KMS-11 (cell line): ENCODE measurements at regions not wholly inside any gene's neighbourhood (a gene's known extent, or its start where the extent isn't known, plus 50 kb on each side); places are given as distances from the start of the nearest gene placed in this dataset.
A peak's percentile ranks its signal among the peaks of the same experiment; 100 is the strongest.

Experiments
- H2AFZ ChIP-seq: fragments of 200-600 bp; sonication (generic); 2 replicates; pipeline ENCODE4 v1.6.1; 2016; ENCODE audit warnings: antibody characterized with exemption, mixed run types, low read depth
- H3K27ac ChIP-seq: fragments of 200-600 bp; sonication (generic); 2 replicates; pipeline ENCODE4 v1.6.1; 2016; ENCODE audit warnings: mild to moderate bottlenecking, mixed run types
- H3K27me3 ChIP-seq: fragments of 200-600 bp; sonication (generic); 2 replicates; pipeline ENCODE4 v1.6.1; 2017; ENCODE audit warnings: mild to moderate bottlenecking, low read depth, mixed run types, moderate library complexity; ENCODE audit not compliant: insufficient read depth
- H3K36me3 ChIP-seq: fragments of 200-600 bp; sonication (generic); 2 replicates; pipeline ENCODE4 v1.6.1; 2017; ENCODE audit warnings: mild to moderate bottlenecking, mixed run types; ENCODE audit not compliant: insufficient read depth
- H3K4me1 ChIP-seq: fragments of 200-600 bp; sonication (generic); 2 replicates; pipeline ENCODE4 v1.6.1; 2016; ENCODE audit warnings: mild to moderate bottlenecking, low read depth, mixed run types; ENCODE audit not compliant: poor library complexity, severe bottlenecking
- H3K4me2 ChIP-seq: fragments of 200-600 bp; sonication (generic); 2 replicates; pipeline ENCODE4 v1.7.0; 2016; ENCODE audit warnings: mild to moderate bottlenecking, mixed run types
- H3K4me3 ChIP-seq: fragments of 200-600 bp; sonication (generic); IDR thresholded peaks from 2 replicates; pipeline ENCODE4 v1.6.1; 2017; ENCODE audit warnings: low read depth, low read length, mixed read lengths; ENCODE audit not compliant: insufficient read depth
- H3K79me2 ChIP-seq: fragments of 200-600 bp; sonication (generic); 2 replicates; pipeline ENCODE4 v1.6.1; 2016; ENCODE audit warnings: low read depth, mixed run types; ENCODE audit not compliant: insufficient read depth
- H3K9ac ChIP-seq: fragments of 200-600 bp; sonication (generic); 2 replicates; pipeline ENCODE4 v1.6.1; 2016; ENCODE audit warnings: mild to moderate bottlenecking, mixed run types
- H4K20me1 ChIP-seq: fragments of 200-600 bp; sonication (generic); 2 replicates; pipeline ENCODE4 v1.6.1; 2016; ENCODE audit warnings: mild to moderate bottlenecking, mixed run types; ENCODE audit not compliant: insufficient read depth
- CTCF ChIP-seq: fragments of 200-600 bp; sonication (generic); conservative IDR thresholded peaks from 2 replicates; pipeline ENCODE4 v1.6.1; 2017; ENCODE audit warnings: low read depth, mild to moderate bottlenecking, antibody characterized with exemption, low read length, moderate library complexity, mixed read lengths

- Histone ChIP-seq H3K27me3 (no peaks in the 10 kb centered on the region), H3K4me1 (no peaks in the 10 kb centered on the region), H3K79me2 (no peaks in the 10 kb centered on the region), H3K36me3 (no peaks in the 10 kb centered on the region), H3K4me3 (no peak overlapping the region), H3K4me2 (no peak overlapping the region), H4K20me1 (no peaks in the 10 kb centered on the region), H3K9ac (no peak overlapping the region), H3K27ac (no peak overlapping the region), H2AFZ (no peak overlapping the region)
- TF ChIP-seq CTCF: no peak
Measured at GRCh38 chr20:40268321-40269075, 420.5 kb downstream of the MAFB start.

- Histone ChIP-seq H3K4me2 (no peak overlapping the region), H3K27ac (no peak overlapping the region), H3K4me3 (no peak overlapping the region), H2AFZ (no peak overlapping the region), H3K4me1 (no peaks in the 10 kb centered on the region), H3K9ac (no peak overlapping the region), H3K79me2 (no peaks in the 10 kb centered on the region), H4K20me1 (no peaks in the 10 kb centered on the region), H3K36me3 (no peaks in the 10 kb centered on the region), H3K27me3 (no peaks in the 10 kb centered on the region)
- TF ChIP-seq CTCF: peak; percentile 55
Measured at GRCh38 chr20:40265825-40266533, 423.1 kb downstream of the MAFB start.

GRCh38 chr20:40262219-40262618, 426.8 kb downstream of the MAFB start:
- Histone ChIP-seq H4K20me1 (no peaks in the 10 kb centered on the region), H3K9ac (no peak overlapping the region), H3K4me1 (no peaks in the 10 kb centered on the region), H3K4me2 (no peak overlapping the region), H3K4me3 (no peak overlapping the region), H3K27ac (no peak overlapping the region), H3K79me2 (no peaks in the 10 kb centered on the region), H3K27me3 (no peaks in the 10 kb centered on the region), H2AFZ (no peak overlapping the region), H3K36me3 (no peaks in the 10 kb centered on the region)
- no peak for TF ChIP-seq CTCF

- Histone ChIP-seq H3K27ac (no peak overlapping the region), H2AFZ (no peak overlapping the region), H3K9ac (no peak overlapping the region), H4K20me1 (no peaks in the 10 kb centered on the region), H3K79me2 (no peaks in the 10 kb centered on the region), H3K4me1 (no peaks in the 10 kb centered on the region), H3K4me3 (no peak overlapping the region), H3K36me3 (no peaks in the 10 kb centered on the region), H3K27me3 (no peaks in the 10 kb centered on the region), H3K4me2 (no peak overlapping the region)
- TF ChIP-seq CTCF: no peak
Measured at GRCh38 chr20:40258931-40259330, 430.1 kb downstream of the MAFB start.
